WI38 (cell line): ENCODE measurements at regions not wholly inside any gene's neighbourhood (a gene's known extent, or its start where the extent isn't known, plus 50 kb on each side); places are given as distances from the start of the nearest gene placed in this dataset.

Experiments
- H3K4me3 ChIP-seq: 2 replicates; pipeline ENCODE4 v1.5.1; 2011; ENCODE audit warnings: low read depth, mild to moderate bottlenecking, control low read depth, low read length
- TF ChIP-seq, protein P1 (sequence below): IDR thresholded peaks from 2 replicates; pipeline ENCODE4 v1.5.1; 2012; ENCODE audit warnings: low read depth, mild to moderate bottlenecking, control low read depth, low read length

DNA sequence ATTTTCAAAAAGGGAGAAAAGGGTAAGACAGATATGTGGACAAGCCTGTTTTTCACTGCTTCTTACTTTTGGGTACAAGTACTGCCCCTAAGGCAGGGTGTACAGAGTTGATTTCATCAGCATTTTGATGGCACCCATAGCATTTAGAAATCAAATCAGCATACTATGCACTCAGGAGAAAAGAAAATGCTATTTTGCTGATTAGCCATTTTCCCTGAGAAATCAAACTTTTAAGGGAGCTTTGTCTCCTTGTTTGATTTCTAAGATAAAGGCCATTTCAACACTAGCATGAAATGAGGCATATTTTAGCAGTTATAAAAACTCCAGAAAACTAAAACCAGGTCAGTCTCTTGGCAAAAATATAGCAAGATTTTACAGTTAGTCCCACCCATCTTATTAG is 2269.4 kb upstream of the WWC1 start:
- TF ChIP-seq, protein P1, sequence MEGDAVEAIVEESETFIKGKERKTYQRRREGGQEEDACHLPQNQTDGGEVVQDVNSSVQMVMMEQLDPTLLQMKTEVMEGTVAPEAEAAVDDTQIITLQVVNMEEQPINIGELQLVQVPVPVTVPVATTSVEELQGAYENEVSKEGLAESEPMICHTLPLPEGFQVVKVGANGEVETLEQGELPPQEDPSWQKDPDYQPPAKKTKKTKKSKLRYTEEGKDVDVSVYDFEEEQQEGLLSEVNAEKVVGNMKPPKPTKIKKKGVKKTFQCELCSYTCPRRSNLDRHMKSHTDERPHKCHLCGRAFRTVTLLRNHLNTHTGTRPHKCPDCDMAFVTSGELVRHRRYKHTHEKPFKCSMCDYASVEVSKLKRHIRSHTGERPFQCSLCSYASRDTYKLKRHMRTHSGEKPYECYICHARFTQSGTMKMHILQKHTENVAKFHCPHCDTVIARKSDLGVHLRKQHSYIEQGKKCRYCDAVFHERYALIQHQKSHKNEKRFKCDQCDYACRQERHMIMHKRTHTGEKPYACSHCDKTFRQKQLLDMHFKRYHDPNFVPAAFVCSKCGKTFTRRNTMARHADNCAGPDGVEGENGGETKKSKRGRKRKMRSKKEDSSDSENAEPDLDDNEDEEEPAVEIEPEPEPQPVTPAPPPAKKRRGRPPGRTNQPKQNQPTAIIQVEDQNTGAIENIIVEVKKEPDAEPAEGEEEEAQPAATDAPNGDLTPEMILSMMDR = no peak
- no peak overlapping the region for H3K4me3 ChIP-seq

DNA sequence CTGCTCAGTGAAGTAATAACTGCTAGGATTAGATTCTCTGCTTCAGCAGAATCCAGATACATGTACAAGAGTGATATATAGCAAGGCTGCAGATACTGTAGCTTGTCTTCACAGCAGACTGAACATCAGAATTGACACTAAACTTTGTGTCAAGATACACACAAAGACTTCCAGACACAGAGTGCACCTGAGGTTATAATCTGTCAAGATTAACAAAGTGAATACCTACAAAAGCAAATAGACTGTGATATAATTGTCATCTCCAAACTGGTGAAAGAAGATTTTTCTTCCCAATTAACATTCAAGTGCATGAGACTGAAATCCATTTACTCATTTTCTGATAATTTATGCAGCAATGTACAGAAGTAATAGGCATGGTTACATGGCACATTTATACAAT is 2266.5 kb upstream of the WWC1 start:
- TF ChIP-seq, protein P1 = no peak

DNA sequence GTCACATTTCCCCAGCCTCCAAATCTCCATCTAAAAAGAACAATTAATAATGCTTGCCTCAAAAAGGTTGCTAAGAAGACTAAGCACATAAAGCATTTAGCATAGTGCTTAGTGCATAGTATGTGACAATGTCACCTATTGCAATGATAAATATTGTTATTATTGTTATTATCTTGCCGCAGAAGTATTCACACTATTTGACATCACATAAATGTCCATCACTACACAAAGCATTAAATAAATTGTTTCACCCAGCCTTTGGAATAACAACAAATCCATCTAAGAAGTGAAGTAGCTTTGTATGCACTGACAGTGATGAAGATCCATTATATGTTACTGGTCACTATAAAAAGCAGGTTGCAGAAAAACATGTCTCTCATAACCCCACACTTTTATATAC is 2263.9 kb upstream of the WWC1 start:
- TF ChIP-seq, protein P1 = no peak
- H3K4me3 ChIP-seq = no peak overlapping the region

More for the DNA sequence above, 2266.5 kb upstream of the WWC1 start:
- H3K4me3 ChIP-seq = no peak overlapping the region

- H3K4me3 ChIP-seq = no peak overlapping the region
- TF ChIP-seq, protein P1 = no peak
Observed at GRCh38 chr5:166031926-166032325, 2259.5 kb upstream of the WWC1 start.

- TF ChIP-seq, protein P1 = no peak
- no peak overlapping the region for H3K4me3 ChIP-seq
Observed at GRCh38 chr5:166032601-166033000, 2258.8 kb upstream of the WWC1 start.

DNA sequence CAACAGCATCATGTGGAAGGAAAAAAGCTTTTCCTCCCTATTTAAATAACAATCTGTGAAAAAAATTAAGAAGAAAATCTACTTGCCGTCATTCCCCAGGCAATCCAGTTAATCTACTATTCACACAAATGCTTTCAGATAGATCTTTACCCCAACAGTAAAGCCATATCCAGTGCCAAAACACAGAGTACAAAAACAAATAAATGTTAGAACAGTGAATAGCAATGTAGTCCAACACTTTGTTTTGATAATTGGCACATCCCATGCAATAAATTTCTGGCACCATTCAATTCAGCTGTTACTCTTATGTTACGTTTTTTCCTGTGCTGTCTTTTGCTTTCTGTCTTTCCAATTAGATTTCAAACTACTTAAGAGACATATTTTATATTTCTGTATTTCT is 2245.5 kb upstream of the WWC1 start:
- TF ChIP-seq, protein P1 = no peak

GRCh38 chr5:166046956-166047355 is 2244.5 kb upstream of the WWC1 start:
- no peak overlapping the region for H3K4me3 ChIP-seq
- TF ChIP-seq, protein P1 = no peak

More for the DNA sequence above, 2245.5 kb upstream of the WWC1 start:
- no peak overlapping the region for H3K4me3 ChIP-seq
